UCSD-AML1 (cell line): ENCODE measurements at regions not wholly inside any gene's neighbourhood (a gene's known extent, or its start where the extent isn't known, plus 50 kb on each side); places are given as distances from the start of the nearest gene placed in this dataset.

Experiments
- DNase-seq: peaks from one replicate; lab custom pipeline; 2025; ENCODE audit not compliant: unreplicated experiment; lab: John Stamatoyannopoulos, UW

DNA sequence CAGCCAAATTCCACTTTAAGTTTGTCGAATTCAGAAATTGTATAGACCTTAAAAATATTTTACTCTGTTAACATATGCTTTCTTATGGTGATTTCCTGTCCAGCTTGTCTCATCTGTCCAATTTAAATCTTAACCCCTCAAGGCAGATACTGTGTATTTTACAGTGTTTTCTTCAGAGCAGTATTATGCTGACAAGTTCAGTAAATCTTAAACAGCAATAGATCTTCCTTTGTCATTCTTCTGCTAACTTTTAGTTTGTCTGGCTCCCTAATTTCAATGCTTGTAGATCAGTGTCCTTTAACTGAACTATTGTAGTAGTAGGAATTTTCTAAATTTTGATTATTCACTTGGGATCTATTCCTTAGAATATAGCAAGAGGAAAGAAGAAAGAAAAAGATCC is 52.8 kb upstream of the MEIS1 start:
- no peak for DNase-seq

DNA sequence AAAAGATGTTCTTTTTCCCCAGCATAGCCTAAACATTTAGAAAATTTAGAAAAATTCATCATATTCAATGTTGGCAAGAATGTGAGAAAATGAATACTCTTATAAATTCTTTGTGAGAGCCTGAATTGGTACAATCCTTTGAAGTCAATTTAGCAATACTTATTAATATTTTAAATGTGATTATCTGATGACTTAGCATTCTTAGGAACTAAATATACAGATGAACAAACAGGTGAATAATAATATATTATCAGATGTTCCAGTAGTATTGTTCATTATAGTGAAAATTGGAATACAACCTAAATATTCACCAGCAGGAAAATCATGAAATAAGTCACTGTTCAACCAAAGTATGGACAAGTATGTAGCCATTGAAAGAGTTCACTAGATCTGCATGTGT is 55.5 kb upstream of the MEIS1 start:
- no peak for DNase-seq

DNA sequence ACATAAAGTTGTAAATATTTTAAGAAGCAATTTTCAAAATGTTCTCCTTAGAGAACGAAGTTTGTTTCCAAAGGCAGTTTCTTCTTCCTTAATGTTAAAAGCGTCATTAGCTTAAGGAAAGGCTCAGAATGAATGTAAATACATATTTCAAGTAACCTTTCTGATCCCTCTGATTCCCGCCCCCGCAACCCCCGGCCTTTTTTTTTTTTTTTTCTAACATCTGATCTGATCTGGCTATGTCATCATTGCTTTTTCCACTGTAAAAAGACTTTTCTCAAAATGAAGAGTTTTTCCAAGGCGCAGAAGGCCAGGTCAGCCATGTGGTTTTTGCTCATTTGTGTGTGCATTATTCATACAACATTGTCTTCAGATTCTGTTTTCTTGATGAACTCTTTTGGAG is 57.1 kb upstream of the MEIS1 start:
- no peak for DNase-seq

GRCh38 chr2:66370824-66371223 is 64.1 kb upstream of the MEIS1 start:
- no peak for DNase-seq

DNA sequence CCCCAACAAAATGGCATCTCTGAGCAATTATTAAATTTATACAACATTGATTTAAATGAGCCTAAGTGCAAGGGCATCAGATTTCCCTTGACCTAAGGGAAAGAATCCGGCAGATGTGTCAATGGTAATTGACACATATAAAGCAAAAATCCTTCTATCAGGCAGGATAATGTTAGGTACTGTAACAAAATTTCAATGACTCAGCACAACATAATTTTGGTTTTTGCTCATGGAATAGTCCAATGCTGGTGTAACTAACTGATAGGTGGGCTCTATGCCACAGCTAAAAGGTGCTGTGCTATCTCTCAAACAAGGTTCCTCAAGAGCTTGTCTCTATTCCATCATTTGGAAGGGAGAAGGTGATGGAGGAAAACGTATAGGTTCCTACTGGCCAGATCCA is 68.3 kb upstream of the MEIS1 start:
- DNase-seq = no peak

DNA sequence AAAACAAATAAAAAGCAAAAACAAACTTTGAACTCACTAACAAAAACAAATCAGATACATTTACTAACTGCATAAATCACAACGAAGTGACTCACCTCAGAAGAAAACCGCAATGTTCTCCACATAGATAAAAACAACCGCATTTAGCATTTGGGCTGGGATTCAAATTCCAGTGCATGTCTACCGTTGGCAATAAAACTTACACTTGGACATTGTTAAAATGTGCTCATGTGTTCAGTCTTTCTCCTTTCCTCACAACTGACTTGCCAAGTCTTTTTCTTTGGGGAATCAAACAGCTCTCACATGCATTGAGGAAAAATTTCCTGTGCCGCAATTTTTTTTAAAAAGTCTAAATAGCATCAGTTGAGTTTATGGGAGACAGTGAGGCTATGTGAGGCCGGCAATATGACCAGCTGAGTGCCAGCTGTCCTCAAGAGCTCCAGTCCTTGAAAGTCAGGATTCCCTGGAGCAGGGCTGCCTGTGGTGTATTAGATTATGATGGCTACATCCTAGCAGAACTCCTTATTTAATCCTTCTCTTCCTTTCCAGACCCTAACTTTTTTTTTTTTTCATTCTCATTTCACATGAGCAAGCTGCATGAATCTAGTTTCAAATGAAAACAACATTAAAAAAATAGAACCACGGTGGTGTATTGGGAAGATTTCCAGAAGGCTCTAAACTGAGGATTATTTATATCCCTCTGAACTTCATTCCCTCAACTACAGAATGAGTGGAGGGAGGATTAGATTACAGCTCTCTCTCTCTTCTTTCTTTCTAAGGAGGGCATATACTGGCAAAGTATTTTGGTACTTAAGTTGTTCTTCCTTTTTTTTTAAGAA is 70.2 kb upstream of the MEIS1 start:
- no peak for DNase-seq

- no peak for DNase-seq
These were observed 72.2 kb upstream of the MEIS1 start for GRCh38 chr2:66362701-66363100.

- no peak for DNase-seq
These were observed 88.7 kb upstream of the MEIS1 start for GRCh38 chr2:66346231-66346664.

DNA sequence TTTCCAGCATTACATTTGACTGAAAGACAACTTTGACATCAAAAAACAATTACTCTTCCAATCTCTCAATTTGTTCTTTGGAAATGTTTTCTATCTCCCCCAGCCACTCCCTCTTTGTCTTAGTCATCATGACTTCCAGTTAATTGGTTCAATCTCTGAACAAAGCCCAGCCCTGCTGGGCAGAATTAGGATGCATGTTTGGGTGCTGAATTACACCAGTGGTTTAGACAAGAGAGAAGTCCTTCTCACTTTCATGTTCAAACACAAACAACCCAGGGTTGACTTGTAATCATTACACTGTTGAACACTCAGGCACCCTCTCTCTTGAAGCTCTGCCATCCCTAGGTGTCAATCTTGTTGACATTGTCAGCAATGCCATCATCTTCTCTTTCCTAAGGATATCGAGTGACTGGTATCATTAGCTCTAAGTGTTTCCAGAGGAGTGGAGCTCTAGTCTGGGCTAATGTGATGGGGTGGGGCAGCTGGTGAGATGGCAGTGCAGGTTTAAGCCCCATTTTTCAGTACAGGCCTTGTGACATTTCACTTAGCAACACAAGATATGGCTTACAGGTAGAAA is 90.8 kb upstream of the MEIS1 start:
- no peak for DNase-seq

DNA sequence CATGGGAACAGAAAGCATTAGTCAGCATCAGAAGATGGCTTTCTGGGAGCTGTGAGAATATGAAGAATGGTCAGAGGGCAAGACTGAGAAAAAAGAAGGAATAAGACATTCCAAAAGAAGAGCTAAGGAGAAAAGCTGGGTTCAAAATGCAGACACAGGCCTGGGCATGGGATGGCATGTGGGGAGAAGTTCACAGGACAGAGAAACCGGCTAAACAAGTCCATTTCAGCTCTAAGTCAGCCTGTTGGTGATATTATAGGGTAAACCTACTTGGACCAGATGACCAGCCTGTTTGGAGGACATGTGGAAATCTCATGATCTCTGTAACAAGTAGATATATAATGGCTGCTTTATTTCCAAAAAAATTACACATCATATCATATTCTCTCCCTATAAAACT is 91.7 kb upstream of the MEIS1 start:
- DNase-seq = no peak

- DNase-seq = no peak
These were observed 94.4 kb upstream of the MEIS1 start for GRCh38 chr2:66340521-66340920.

- DNase-seq = no peak
These were observed 100.5 kb upstream of the MEIS1 start for GRCh38 chr2:66334237-66335029.

GRCh38 chr2:66331176-66331575 is 103.7 kb upstream of the MEIS1 start:
- no peak for DNase-seq

- no peak for DNase-seq
These were observed 105.8 kb upstream of the MEIS1 start for GRCh38 chr2:66329081-66329605.

DNA sequence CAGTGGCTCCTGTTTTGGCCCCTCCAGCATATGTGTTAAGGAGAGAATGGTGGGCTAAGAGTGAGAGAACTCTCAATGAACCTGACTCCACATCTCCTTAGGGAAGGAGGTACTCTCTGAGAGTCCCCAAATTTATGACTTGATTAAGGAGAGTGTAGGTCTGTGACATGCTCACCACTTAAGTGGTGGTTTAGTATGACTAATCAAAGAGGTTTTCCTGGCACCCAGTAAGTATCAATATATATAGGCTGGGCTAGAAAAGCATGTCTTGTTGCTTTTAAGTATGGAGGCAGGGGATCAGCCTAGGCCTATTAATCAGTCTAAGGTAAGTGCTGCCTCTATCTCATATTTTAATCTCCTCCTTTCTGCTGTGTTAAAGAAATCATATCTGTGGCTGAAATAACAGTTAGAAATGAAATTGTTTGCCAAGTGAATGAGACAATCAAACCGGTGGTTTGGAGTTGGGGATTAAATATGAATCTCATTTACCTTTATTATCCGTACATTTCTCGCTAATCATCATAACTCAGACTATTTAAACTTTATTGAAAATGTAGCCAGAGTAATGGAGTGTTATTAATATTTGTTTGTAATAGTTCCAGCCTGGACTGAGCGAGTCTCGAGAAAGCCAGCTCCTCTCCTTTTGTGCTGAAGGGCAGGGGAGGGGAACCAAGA is 107.7 kb upstream of the MEIS1 start:
- DNase-seq = no peak

DNA sequence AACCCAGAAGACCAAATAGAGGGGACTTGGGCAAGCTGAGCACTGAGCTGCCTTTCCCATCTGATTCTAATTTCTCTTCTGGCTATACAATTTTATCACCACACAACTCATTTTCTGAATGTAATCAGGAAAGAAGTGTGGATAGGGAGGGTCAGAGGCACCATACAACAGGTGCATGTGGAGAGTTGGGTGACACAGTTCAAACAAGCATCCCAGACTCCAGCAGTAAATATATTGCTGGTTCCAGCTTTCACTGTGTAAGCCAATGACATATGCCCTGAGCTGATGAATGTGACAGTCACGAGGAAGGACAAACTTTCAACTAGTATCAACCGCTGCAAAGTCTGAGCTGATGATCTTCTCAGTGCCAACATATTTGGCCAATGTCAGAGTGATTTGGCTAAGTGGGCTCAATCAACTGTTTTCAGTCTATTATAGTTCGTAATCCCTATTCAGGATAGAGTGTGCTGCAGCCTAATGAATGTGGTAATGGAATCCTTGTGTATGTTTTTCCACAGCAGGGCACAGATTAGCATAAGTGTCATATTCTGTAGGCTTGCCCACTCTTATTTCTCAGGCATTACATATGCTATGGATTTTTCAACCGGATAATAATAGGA is 109.9 kb upstream of the MEIS1 start:
- no peak for DNase-seq

GRCh38 chr2:66324356-66324755 is 110.6 kb upstream of the MEIS1 start:
- DNase-seq = no peak

DNA sequence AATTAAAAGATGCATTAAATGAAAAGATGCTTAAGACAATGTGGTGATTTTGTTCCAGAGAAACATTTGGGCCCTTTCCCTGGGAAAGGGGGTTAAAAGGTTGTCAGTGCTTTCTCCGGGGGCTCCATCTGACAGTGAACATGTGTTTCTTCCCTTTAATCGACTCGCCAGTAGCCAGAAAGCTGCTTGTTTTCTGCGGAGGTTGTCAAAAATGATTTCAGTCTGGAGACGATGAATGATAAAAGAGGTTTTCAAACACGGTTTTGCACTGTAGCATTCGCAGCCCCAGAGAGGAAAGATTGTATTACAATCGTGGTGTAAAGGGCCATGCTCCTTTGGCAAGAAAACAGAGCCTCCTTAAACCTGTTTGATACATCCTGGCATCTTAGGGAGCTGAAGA is 111.5 kb upstream of the MEIS1 start:
- no peak for DNase-seq

- DNase-seq = no peak
These were observed 112.2 kb upstream of the MEIS1 start for GRCh38 chr2:66322506-66323260.

- no peak for DNase-seq
These were observed 116.8 kb upstream of the MEIS1 start for GRCh38 chr2:66318009-66318561.
